HG03432 (cell line): ENCODE measurements at regions not wholly inside any gene's neighbourhood (a gene's known extent, or its start where the extent isn't known, plus 50 kb on each side); places are given as distances from the start of the nearest gene placed in this dataset.

Source experiments
- ATAC-seq: cut with Tn5 transposase; IDR thresholded peaks from one replicate; pipeline ENCODE4 v1.9.1; 2021; ENCODE audit warnings: mild to moderate bottlenecking, moderate library complexity; ENCODE audit not compliant: unreplicated experiment

DNA sequence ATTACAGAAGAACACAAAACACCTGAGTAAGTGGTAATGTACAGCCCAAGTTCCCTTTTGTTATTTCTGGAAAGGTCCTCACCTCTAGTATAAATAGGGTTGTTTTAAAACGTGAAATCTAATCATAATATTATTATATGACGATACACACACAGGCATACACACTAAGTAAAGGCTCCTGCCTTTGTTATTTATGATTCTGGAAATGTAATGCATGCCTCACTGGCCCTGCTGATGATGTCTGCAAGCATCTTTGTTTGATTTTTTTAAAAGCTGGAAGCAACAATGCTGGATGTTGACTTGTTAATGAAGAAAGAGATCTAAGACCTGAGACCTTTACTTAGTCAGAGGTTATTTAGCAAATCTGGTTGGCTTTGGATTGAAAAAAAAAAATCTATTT lies 307.4 kb upstream of the SORCS1 start:
- ATAC-seq, result no peak

DNA sequence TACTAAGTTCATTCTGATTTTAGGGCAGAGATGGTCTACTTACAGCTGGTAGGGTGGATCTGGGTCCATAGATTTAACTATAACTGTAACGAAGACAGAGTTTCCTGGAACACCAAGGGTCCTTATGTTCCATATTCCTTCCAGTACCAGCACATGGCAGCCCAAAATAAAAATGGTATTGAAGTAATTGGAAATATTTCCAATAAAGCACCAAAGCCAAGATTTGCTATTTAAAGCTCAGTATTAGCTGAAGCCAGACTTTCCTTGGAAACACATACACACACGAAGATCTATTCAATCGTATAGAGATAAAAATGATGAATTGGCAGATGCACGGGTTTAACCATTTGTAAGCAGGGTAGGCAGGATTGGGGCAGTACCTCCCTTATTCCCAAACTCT lies 289.1 kb upstream of the SORCS1 start:
- ATAC-seq, result no peak

DNA sequence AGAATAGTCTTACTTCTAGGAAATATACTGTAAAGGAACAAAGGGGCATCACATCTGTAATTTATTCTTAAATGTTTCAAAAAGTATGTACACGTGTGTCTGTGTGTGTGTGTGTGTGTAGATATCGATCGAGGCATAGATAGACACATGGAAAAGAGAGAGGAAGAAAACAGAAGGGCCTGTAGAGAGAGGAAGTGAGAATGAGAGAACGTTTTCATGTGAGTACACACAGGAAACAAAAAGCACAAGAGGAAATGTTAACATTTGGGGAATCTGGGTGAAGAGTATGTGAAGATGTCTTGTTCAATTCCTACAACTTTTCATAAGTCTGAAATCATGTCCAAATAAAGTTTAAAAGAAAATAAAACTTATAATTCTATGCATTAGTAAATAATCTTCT lies 286.5 kb upstream of the SORCS1 start:
- no peak for ATAC-seq

DNA sequence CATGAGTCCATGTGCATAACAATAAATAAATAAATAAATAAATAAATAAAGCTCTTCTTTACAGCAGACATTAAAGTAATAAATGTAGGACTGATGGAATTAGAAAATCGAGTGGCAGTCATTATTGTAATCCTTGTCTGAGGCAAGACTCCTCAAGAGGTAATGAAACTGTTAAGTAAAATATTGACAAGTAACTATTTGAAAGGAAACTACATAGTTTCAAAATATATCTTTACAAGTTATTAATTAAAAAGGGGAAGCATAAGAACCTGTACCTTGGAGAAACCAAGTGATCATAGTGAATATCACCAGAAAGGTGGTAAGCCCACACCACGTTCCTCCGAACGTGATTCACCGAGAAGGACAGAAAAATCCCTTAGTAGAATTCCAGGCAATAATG lies 285.6 kb upstream of the SORCS1 start:
- ATAC-seq, result peak; percentile 57

DNA sequence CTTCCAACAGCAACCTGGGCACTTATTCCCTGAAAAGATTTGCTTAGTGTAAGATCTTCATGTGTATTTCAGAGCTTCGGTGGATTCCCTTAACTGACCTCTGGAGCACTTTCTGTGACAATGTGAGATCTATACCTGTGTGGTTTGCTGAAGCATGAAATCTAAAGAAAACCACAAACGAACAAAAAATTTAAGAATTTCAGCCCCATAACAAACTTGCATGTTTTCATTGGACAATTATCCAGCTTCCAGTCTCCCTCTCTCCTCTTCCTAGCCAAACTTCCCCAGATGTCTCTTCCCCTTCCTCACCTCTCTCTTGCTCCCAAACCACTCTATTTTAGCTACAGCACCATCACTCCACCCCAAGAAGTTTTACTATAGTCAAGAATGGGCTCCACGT lies 279.9 kb upstream of the SORCS1 start:
- peak; percentile 43 for ATAC-seq

DNA sequence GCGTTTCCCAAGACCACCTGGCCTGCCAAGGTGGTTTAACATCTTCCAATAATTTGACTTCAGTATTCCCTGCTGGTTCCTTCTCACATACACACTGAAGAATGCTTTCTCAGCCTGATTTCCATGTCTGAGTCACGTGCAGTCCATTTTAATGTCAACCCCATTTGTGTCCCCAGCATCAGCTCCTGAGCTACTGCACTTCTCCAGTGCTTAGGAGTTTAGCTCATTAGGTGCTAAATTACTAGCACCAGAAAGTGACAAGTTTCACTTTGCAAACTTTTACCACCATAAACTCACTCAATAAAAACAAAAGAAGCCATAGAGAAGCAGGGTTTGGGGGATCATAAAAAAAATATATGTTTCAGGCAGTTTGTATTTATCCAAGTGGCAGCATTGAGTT lies 279.3 kb upstream of the SORCS1 start:
- no peak for ATAC-seq

DNA sequence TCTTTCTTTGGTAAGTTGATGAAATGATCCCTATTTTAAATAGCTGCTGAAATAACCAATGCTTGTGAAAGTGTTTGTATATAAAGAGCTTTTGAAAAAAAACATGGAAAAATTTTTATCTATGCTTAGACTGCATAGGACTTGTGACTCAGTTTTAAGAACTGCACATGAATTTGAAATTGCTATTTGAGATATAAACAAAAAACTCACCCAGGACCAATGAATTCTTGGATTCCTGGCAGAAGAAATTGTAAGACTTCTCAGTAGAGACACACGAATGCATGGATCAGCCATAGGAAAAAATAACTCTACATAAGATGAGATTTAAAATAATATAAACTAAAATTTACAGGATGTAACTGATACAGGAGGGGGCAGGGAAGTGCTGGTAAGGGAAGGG lies 278.8 kb upstream of the SORCS1 start:
- ATAC-seq, result no peak

DNA sequence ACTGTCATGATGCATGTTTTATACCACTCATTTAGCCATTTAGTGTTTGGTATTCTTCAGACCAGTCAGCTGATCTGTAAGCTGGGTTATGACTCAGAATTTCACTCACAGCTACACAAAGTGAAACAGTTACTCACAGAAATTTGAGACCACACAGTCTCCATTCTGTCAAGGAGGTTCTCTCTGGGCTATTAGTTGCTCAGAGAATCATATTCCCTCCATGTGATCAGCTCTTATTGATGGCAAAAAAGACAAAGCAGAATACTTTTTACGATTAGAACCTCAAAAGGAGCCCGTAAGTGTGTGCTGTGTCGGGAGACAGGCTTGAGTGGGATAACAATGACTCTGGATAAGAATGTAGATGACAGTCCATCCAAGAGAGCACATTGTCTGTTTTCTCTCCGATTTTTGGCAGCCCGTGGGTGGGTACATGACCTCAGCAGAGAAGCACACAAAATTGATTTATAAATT lies 277.6 kb upstream of the SORCS1 start:
- ATAC-seq, result peak; percentile 95

DNA sequence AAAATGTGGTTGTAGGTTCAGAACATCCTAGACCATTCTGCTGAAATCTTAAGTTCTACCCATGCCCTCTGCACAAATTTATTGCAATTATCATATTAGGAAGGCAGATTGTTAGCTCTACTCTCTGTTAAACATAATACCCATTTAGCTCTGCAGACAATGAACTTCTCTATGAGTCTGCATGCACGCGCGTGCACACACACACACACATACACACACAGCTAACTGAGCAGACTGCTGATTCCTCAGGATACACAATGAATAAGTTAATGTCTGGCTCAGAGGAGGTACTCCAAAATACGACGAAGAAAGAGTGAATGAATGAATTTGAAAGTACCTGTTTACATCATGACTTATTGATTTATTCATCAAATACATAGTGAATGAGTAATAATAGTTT lies 276.2 kb upstream of the SORCS1 start:
- no peak for ATAC-seq

DNA sequence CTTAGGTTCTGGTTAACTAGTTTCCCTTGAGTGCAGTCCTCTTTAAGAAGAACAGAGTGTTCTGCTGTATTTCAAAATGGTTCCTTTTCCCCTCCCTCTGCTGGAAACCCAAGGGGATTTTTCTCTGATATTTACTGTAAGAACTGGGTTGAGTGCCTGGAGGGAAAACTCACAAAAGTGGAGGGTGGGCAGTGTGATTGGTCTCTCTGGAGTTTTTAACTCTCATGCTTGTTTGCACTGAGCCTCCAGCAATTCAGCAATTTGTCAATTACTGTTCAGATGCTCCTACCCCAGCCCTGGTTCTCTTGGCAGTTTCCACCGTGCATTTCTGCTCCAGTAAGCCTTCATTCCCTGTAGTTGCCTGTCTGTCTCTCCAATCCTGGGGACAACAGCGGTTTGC lies 273.4 kb upstream of the SORCS1 start:
- ATAC-seq, result no peak

DNA sequence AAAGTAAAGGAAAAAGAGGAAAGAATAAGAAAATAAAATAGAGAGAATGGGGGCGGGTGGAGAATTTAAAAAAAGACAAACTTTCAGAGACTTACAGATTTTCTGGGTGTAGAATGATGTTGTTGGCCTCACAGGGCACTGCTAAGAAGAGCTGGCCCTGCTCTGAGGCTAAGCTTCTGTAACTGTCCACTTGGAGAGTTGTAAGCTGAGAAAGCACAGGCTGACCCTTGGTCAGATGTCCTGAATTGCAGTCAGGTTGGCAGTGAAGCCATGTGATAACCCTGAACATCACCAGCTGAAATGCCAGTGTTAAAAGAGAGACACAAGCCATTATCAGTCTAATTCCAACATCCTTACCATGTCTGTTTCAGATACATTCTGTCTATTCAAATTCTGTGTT lies 272.1 kb upstream of the SORCS1 start:
- ATAC-seq, result no peak

DNA sequence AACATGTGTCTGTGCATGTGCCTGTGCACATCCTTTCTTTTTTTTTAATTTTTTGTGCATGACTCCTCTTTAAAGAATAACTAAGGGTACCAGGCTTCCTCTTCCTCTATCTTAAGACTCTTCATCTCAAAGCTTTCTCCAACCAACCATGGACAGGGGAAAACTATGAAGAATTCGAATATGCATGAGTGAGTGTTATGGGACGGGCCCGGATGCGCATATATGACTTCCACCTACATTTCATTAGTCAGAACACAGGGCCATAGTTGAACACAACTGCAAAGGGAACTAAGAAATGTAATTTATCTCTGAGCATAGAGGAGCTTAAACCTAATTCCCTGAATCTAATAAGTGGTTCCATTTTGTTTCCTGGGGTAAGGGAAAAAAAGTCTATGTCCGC lies 270.3 kb upstream of the SORCS1 start:
- ATAC-seq, result no peak

DNA sequence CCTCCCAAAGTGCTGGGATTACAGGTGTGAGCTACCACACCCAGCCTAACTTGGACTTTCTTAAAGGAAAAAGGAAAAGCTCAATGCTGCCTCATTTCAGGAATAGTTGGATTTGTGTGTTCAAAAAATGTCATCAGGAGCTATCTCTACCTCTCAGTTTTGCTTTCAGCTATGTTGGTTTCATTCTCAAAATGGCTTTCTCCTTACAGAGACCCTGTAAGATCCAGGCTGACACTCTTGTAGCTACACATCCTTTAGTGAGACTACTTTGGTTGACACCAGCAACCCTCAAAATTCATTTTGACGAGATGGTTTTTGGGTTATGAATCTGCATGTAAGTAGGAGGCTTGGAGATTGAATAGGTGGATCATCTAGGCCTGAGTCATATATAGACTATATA lies 269.7 kb upstream of the SORCS1 start:
- ATAC-seq, result no peak

DNA sequence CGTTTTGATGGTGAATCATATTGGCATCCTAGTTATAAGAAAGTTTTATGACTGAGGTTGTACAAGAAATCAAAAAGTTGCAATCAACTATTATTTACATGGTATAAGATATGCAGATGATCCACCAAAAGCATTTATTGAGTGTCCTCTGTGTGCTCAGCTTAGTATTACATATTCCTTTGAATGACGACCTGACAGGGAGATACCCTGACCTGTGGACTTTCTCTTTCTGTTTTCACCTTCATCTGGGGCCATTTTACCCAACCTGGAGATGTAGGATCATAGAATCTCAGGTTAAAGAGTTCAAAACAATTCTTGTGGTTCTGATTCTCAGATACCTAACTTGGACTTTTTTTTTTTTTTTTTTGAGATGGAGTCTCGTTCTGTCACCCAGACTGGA lies 269.1 kb upstream of the SORCS1 start:
- ATAC-seq, result peak; percentile 52

DNA sequence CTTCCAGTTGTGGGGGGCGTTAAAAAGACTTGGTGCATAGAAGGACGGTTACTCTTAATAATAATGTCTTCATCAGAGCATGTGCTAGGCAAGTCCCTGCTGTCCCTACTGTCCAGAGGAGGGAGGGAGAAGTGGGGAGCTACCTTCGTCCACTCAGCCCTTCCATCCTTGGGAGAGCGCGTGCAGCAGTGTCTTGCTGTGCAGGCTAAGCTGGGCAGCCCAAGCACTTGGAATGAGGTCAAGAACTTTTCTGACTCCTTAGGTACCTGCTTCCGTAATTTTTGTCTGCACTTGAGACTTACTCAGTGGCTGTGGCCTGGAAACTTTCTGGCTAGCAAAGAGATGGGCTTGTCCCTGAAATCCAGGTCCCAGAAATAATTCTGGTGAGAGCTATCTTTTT lies 265.9 kb upstream of the SORCS1 start:
- ATAC-seq, result no peak

DNA sequence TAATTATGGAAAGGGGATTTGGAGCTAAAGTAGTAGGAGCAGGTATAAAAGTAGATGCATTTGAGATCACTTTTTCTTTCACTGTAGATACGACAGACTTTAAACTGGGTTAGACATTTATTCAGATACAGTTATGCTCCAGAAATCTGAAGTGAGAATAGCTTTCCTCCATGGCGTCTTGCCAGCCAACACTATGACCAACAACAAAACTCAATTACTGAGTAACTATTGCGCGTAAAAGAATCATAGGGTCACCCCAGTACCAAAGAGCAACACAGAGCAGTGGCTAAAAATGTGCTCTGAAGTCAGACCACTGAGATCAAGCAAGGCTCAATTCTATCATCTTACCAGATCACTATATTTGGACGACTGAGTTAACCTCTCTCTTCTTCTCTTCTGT lies 262.5 kb upstream of the SORCS1 start:
- no peak for ATAC-seq

DNA sequence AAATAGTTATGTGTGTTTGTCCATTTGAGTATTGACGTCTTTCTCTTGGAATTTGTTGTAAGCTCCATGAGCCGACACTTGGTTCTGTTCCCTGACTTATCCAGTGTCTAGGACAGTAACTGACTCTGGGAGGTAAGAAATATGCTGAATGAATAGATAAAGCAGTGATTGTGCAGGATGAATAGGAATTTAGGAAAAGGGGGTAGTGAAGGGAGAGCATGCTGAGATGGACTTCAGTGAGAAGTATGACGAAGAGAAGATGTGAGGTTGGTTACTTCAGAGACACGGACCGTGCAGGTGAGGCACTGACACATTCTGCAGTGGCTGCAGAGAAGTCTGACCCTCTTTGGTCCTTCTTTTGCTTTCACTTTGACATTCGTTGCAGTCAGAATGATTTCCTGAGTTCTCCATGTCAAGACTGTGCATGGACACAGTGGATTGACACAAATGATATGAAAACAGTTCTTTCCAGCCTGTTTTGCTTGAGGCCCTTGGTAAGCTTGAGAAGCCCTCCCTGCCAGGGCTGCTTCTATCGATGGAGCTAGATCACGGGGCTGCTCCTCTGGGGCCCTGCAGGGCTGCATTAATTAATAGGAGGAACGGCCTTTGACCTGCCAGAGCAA lies 261.5 kb upstream of the SORCS1 start:
- ATAC-seq, result peak; percentile 62

DNA sequence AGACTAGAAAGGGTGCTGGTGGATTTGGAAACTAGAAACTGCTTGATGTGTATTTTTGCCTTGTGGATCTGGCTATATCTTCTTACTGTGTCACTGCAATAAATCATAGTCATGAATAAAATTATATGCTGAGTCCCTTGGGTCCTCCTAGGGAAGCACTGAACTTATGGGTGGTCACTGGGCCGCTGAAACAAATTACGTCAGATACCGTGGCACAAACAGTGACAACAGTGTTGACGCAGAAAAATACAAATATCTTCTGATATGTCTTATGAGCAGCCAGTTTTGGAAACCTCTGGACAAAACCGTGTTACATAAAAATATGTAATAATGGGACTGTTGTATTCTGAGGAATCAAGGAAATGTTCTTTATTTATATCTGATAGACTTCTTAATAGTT lies 260.1 kb upstream of the SORCS1 start:
- ATAC-seq, result no peak

DNA sequence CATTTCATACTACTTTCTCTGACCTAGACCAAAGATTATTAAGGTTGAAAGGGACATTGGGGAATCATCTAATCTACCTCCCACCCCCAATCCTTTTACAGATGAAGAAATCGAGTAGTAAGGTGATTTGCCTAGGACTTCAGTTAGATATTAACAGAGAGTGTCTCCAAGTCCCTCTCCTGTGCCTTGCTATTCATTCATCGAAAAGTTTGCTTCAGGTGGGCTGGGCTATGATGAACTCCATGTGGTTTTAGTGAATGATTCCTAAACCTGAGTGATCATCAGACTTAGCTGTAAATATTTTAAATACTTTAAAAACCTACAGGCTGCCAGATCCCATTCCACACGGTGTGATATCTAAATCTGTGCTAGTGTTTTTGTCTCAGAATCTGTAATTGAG lies 259.4 kb upstream of the SORCS1 start:
- ATAC-seq, result peak; percentile 53

DNA sequence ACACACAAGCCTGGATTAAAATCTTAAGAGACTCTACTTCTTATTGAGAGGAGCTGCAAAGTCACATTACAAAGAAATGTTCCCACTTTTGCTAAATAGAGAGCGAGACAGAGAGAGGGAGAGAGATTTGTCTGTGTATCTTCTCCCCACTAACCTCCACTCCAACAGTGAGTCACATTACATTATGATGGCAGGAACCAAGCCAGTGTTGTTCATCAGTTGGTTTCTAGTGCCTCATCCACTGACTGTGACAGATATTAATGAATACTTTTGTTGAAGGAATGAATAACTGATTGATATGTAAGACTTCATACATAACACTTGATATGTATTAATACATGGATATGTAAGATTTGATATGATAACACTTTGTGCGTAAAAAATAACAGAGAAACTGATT lies 258.2 kb upstream of the SORCS1 start:
- no peak for ATAC-seq

DNA sequence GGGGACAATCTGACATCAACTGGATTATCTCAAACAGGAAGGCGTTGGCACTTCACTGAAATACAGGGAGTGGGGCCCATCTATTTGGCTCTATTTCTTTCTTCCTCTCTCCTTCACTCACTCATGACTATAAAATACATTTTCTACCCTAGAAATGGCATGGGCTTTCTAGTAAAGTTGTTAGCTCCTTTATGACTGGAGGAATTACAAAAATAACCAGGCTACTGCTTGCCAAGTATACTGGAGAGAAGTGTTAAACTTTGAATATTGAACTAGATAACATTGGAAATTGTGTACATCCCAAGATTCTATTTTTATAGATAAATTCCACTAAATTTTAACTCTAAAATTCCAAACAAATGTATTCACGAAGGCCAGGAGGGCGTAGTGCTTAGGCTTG lies 255.7 kb upstream of the SORCS1 start:
- ATAC-seq, result no peak

DNA sequence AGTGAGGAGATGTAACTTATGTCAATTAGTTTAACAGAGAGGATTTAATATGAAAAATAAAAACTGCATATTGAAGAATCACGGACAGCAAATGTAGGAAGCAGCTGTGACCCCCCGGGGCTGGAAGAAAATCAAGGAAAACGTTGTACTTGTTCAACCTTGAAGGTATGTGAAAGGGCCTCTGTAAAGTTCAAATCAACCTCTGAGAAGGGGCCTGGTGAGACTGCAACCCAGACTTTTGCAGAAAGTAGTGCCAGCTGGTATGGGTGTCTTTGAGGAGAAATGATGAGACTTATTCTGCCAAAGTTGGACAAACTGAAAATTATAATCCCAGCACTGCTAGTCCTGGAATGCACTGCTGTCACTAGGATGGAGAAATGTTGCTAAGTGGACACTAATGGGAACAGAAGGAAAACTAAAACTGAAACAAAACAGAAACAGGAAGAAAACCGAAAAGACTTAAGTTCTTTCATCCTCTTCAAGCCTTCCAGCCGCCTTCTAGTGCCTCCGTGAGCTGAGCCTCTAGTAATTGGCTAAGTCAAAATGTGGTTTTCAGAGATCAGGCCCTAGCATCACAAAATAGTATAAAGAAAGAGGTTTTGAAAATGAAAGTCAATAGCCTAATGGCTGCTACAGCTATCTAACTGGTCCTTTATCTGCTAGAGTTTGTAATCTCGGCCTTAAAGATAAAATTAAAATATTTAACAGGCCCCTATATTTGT lies 253.7 kb upstream of the SORCS1 start:
- peak; percentile 54 for ATAC-seq

DNA sequence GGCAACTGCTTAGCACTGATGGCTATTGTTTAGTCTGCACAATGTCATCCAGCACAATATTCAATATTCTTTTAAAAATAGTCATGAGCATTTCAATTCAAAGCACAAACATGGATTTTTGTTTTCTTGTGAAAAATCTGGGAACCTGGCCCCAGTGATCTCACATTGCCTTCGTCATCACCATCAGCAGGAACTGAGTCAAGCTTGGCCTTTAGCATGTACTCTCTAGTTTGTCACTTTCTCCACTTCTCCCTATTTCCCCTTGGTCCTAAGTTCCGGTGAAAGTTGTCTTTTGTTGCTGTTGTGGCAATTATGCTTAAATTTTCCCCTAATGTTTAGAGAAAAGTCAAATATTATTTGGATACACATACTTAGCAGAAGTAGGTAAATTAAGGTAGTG lies 252.9 kb upstream of the SORCS1 start:
- ATAC-seq, result no peak
